ENCODE measurements at regions not wholly inside any gene's neighbourhood (a gene's known extent, or its start where the extent isn't known, plus 50 kb on each side); places are given as distances from the start of the nearest gene placed in this dataset.
"Not testable (repeated sequence)": the region's sequence is repeated elsewhere in the genome, so short reads cannot be mapped to it uniquely, and the experiment has no call there.

DNA sequence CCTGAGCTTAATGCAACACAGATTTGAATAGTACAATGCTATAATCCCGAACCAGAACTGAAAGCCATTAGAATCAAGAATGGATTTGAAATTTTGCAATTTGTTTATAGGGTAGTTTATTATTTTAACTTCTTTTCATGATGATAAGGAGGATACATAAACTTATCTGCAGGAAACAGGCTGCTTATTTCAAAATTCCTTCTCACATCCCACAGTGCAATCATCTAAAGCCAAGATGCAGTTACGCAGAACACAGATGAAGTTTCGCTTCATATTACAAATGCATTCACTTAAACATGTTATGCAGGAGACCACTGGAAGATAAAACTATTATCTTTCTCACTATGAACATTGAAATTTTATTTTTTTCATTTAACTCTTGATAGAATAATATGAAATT is 1019.6 kb downstream of the PLA2G4A start:
- DNase-seq = no peak

GRCh38 chr1:187850146-187850545 is 1021.4 kb downstream of the PLA2G4A start:
- not testable (repeated sequence) for DNase-seq

DNA sequence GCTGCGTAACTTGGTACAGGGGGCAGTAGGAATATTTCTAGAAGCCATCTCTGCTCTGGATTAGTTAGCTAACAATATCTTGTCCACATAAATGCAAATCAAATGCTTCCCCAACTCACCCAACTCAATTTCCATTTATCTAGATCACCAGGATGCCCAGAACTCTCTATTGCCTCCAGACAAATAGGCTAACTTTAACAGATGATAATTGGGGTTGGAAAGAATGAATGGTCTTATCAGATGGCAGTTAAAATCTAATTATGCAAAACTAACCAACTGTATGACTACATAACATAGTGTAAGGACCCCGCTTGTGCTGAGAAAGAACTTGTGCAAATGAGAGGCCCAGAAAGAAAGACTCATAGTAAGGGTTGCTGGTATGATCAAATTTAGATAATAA is 1024.8 kb downstream of the PLA2G4A start:
- DNase-seq = no peak

- DNase-seq = no peak
Measured at GRCh38 chr1:187854457-187854856, 1025.7 kb downstream of the PLA2G4A start.

DNA sequence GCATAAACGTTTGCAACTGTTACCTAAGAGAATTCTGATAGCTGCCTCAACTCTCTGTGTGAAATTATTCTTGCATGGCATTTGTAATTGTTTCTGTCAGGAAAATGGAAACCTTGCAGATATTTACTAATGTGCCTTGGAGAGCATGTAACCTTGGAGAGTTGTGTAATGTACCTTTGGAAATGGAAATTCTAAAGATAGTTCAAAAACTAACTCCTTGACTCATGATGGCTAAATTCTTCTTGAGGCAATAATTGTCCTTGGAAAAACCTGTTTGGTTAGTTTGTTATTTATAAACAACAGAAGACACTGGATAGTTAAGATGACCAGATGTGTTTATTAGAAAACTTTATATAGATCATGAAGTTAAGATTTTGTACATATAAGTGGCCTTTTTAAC is 1033.8 kb downstream of the PLA2G4A start:
- no peak for DNase-seq

DNA sequence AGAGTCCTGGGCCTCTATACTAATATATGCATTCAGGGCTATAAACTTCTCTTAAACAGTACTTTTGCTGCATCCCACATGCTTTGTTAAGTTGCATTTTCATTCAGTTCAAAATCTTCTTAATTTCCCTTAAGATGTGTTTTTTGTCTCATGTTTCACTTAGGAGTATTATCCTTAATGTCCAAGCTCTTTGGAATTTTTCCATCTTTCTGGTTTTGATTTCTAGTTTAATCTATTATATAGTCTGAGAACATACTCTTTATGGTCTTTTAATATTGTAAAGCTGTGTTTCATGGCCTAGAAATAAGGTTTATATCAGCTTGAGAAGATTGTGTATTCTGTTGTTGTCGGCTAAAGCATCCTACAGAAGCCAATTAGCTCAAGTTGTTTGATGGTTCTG is 1041.8 kb downstream of the PLA2G4A start:
- no peak for DNase-seq

- DNase-seq = peak; percentile 92
Measured at GRCh38 chr1:187871177-187871845, 1042.6 kb downstream of the PLA2G4A start.

- DNase-seq = no peak
Measured at GRCh38 chr1:187872550-187872949, 1043.8 kb downstream of the PLA2G4A start.

GRCh38 chr1:187873126-187873525 is 1044.4 kb downstream of the PLA2G4A start:
- peak; percentile 82 for DNase-seq

- no peak for DNase-seq
Measured at GRCh38 chr1:187876775-187877174, 1048.0 kb downstream of the PLA2G4A start.

DNA sequence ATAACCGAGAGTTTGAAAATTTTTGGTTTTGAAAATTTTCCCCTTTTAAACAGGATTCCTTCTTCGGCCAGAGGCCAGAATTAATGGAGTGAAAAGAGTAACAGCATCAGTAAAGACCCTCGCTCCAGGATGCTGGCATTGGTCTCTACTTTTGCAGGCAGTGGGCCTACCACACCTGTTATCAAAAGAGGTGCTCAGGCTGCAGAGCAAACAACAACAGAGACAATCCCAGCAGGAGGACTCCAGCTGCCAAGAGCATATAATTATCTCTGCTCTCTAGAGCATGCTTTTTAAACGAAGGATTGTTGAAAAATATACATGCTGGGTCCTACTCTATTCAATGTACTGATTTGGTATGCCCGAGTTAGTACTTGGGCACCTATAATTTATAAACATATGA is 1048.5 kb downstream of the PLA2G4A start:
- peak; percentile 82 for DNase-seq

- DNase-seq = no peak
Measured at GRCh38 chr1:187878883-187879282, 1050.1 kb downstream of the PLA2G4A start.

DNA sequence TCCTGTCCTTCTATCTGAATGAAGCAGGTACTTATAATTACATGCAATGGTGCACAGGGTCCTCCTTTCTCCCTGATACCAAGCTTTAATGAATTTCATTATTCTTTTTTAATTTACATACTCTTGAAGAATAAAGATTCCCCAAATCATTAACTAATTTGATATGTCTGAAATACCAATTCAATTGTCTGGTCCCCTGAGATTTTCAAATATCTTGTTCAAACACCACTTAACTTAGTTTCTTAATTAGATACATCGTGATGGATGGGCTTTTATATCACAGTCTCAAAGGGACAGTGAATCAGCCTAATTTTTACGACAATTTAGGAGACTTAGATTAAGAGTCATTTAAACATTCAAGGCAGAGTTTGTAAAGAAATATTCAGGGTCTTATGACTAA is 1054.6 kb downstream of the PLA2G4A start:
- no peak for DNase-seq

- DNase-seq = no peak
Measured at GRCh38 chr1:187891993-187892682, 1063.4 kb downstream of the PLA2G4A start.

DNA sequence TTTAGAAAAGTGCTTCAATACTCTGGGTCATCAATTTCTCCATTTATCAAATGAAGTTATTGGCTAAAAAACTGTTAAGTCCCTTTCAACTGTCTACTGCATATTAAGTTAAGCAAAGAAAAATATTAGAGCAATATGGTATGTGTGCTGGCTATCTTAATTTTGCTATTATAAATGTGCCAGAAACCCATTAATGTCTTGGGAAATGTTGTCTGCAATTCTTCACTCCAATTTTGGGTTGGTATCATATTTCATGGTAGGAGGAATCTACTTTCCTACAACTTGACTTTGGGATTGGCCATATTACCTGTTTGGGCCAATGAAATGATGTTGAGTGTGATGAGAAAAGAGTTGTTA is 1063.9 kb downstream of the PLA2G4A start:
- DNase-seq = no peak

GRCh38 chr1:187893471-187893870 is 1064.7 kb downstream of the PLA2G4A start:
- no peak for DNase-seq

DNA sequence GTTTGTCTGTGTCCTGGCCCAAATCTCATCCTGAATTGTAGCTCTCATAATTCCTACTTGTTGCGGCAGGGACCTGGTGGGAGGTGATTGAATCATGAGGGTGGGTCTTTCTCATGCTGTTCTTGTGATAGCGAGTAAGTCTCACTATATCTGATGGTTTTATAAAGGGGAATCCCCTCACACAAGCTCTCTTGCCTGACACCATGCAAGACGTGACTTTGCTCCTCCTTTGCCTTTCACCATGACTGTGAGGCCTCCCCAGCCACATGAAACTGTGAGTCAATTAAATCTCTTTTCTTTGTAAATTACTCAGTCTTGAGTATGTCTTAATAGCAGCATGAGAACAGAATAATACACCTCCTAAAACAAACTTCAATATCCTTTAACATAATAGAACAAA is 1065.6 kb downstream of the PLA2G4A start:
- DNase-seq = no peak

DNA sequence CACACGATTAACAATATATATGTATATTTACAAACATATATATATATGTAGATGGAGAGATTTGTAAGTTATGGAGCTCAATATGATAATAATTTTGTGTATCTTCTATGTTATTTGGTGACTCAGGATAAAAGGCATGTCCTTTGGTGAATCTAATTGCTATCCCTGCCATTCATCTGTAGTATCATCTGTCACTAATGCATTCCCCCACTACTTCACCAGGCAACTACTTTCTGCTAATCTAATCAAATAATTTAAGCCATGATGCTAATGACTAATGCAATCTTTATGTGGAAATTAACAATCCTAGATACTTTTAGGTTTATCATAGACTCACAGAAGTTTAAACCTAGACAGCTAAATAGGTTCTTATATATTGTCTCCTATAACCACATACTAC is 1074.5 kb downstream of the PLA2G4A start:
- no peak for DNase-seq

DNA sequence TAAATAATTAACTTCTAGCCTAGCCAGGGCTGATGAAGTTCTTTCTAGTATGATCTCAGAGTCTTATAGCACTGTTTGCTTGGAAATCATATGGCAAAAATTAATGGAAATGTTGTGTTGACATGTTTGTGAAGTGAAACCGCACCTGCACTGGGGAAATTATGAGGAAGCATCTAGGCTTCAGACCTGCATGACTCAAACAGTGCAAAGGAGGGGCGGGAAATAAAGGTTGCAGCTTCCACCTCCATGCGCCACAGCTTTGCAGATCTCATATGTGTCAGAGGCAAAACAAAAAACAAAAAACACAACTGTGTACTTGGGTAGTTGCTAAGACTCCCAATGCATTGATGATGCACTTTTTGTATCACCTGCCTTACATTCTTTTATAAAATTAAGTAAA is 1080.6 kb downstream of the PLA2G4A start:
- no peak for DNase-seq

GRCh38 chr1:187911820-187912219 is 1083.1 kb downstream of the PLA2G4A start:
- peak; percentile 42 for DNase-seq

- no peak for DNase-seq
Measured at GRCh38 chr1:187920976-187921375, 1092.2 kb downstream of the PLA2G4A start.

DNA sequence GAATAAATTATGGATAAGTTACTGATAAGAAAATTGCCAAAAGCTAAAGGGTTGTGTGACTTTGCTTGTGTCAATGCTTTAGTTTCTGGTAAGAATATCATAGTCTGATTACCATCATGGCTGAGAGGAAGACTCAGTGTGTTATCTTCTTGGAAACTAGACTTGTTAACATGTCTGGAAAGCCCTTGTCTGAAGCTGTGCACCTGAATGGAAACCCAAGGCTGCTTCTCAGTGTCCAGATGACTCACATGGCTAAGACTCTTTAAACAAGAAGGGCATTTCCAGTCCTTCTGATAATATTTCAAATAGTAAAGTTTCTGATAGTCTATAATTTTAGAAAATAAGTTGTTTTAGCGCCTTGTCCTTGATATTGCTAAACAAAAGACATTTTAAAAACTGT is 1092.7 kb downstream of the PLA2G4A start:
- no peak for DNase-seq

- DNase-seq = no peak
Measured at GRCh38 chr1:187922255-187922654, 1093.5 kb downstream of the PLA2G4A start.

GRCh38 chr1:187924252-187924651 is 1095.5 kb downstream of the PLA2G4A start:
- DNase-seq = no peak

DNA sequence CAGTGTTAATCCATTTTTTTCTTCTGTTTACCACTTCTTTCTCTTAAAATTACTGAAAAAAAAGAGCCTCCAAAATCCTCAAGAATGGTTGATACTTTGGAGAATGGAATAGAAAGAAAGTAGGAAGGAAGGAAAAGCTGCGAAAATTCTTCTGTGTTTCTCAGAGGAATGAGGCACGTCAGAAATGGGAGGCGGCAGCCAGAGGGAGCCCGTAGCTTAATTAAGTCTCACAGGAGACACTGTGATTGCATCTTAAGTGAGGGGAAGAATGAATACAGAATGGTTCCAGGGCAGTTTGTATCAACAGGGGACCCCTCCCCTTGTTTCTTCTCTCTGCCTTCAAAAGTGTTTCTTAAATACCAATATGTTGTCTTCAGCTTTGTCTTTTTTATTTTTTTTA is 1099.5 kb downstream of the PLA2G4A start:
- no peak for DNase-seq
